Body of pancreas (tissue), 4 donors: ENCODE measurements at regions not wholly inside any gene's neighbourhood (a gene's known extent, or its start where the extent isn't known, plus 50 kb on each side); places are given as distances from the start of the nearest gene placed in this dataset.

Experiments used
- CTCF ChIP-seq, 7 experiments: fragments of 450-650 bp in 4 of 7; fragments of 200-600 bp in 3 of 7; sonication (generic) in 3 of 7; IDR thresholded peaks; one replicate each; pipeline ENCODE4 v1.5.1; 2016 to 2019; ENCODE audit warnings: antibody characterized with exemption in 7 of 7
- POLR2A ChIP-seq, 3 donors: fragments of 450-650 bp; IDR thresholded peaks; one replicate each; pipeline ENCODE4 v1.6.1; 2016; ENCODE audit warnings: antibody characterized with exemption in 3 of 3, mild to moderate bottlenecking in 2 of 3

GRCh38 chr18:78720456-78721237 lies 259.0 kb upstream of the SALL3 start:
- TF ChIP-seq CTCF (IDR thresholded peaks at IDR 0.05) (no peak), POLR2A (IDR thresholded peaks at IDR 0.05) (no peak)
